ENCODE measurements at regions not wholly inside any gene's neighbourhood (a gene's known extent, or its start where the extent isn't known, plus 50 kb on each side); places are given as distances from the start of the nearest gene placed in this dataset.
"Not testable (repeated sequence)": the region's sequence is repeated elsewhere in the genome, so short reads cannot be mapped to it uniquely, and the experiment has no call there.

GRCh38 chr5:13188371-13188770 is 756.1 kb downstream of the DNAH5 start:
- H3K9me3 Mint-ChIP-seq (ENCODE audit: insufficient read depth): peaks cover 28% of the 10 kb centered on the region
- POLR2A ChIA-PET: no interaction called here

GRCh38 chr5:13187186-13187585 is 757.3 kb downstream of the DNAH5 start:
- ChIA-PET CTCF (no interaction called here), POLR2A (no interaction called here)
- DNase-seq: no peak
- ATAC-seq: no peak
- H3K9me3 Mint-ChIP-seq (ENCODE audit: insufficient read depth): peaks cover 28% of the 10 kb centered on the region
- H3K27me3 Mint-ChIP-seq (ENCODE audit: low read depth): no peaks in the 10 kb centered on the region
- no peaks in the 10 kb centered on the region for H3K36me3 Mint-ChIP-seq (ENCODE audit: low read depth)
- no peaks in the 10 kb centered on the region for H3K4me1 Mint-ChIP-seq (ENCODE audit: low read depth)
- H3K4me3 Mint-ChIP-seq: no peak overlapping the region
- no peak overlapping the region for H3K27ac Mint-ChIP-seq

More at GRCh38 chr5:13188371-13188770, 756.1 kb downstream of the DNAH5 start:
- ATAC-seq: no peak
- no peak overlapping the region for H3K27ac Mint-ChIP-seq
- CTCF ChIA-PET: no interaction called here
- no peak overlapping the region for H3K4me3 Mint-ChIP-seq
- no peak for DNase-seq
- no peaks in the 10 kb centered on the region for H3K4me1 Mint-ChIP-seq (ENCODE audit: low read depth)
- no peaks in the 10 kb centered on the region for H3K27me3 Mint-ChIP-seq (ENCODE audit: low read depth)
- H3K36me3 Mint-ChIP-seq (ENCODE audit: low read depth): no peaks in the 10 kb centered on the region

- DNase-seq (no peak), ATAC-seq (no peak)
- H3K36me3 Mint-ChIP-seq (ENCODE audit: low read depth): no peaks in the 10 kb centered on the region
- H3K27ac Mint-ChIP-seq: no peak overlapping the region
- peaks cover 25% of the 10 kb centered on the region for H3K9me3 Mint-ChIP-seq (ENCODE audit: insufficient read depth)
- POLR2A ChIA-PET: no interaction called here
- CTCF ChIA-PET: no interaction called here
- no peak overlapping the region for H3K4me3 Mint-ChIP-seq
- no peaks in the 10 kb centered on the region for H3K4me1 Mint-ChIP-seq (ENCODE audit: low read depth)
- H3K27me3 Mint-ChIP-seq (ENCODE audit: low read depth): no peaks in the 10 kb centered on the region
Observed at GRCh38 chr5:13186177-13186576, 758.3 kb downstream of the DNAH5 start.

DNA sequence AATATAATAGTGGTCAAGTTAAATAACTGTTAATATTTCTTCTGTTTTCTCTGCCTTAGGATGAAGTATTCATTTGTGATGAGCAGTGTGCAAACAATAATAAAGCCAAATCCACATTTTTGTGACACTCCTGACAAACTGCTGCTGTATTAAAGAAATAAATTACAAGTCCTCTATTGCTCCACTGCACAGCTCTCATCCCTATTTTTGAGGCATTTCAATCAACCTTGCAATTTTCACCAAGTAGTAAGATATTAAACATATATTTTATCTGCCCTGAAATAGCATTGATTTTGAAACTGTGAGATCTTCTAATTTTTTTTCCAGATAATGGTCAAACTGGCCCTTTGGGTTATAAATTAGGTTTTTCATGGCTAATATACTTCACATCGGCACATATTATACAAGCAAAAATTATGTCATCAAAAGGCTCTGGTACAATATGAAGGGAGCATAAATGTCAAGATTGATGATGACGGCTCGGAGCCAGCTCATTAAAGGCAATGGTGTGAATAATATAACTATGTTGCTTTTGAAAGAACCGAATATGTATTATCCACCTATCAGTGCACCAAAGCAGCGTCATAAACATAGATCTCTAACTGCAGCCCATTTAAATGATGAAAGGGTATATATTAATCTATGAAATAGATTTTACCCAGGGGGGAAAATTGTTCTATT is 764.9 kb downstream of the DNAH5 start:
- no peak overlapping the region for H3K27ac Mint-ChIP-seq
- CTCF ChIA-PET: no interaction called here
- POLR2A ChIA-PET: no interaction called here
- H3K4me3 Mint-ChIP-seq: no peak overlapping the region
- no peaks in the 10 kb centered on the region for H3K36me3 Mint-ChIP-seq (ENCODE audit: low read depth)
- peaks cover 16% of the 10 kb centered on the region for H3K9me3 Mint-ChIP-seq (ENCODE audit: insufficient read depth)
- no peaks in the 10 kb centered on the region for H3K4me1 Mint-ChIP-seq (ENCODE audit: low read depth)
- ATAC-seq (no peak), DNase-seq (no peak)
- H3K27me3 Mint-ChIP-seq (ENCODE audit: low read depth): no peaks in the 10 kb centered on the region

GRCh38 chr5:13143630-13144029 is 800.9 kb downstream of the DNAH5 start:
- no peak overlapping the region for H3K27ac Mint-ChIP-seq
- no peaks in the 10 kb centered on the region for H3K4me1 Mint-ChIP-seq (ENCODE audit: low read depth)
- no peak overlapping the region for H3K4me3 Mint-ChIP-seq
- H3K9me3 Mint-ChIP-seq (ENCODE audit: insufficient read depth): peaks cover 13% of the 10 kb centered on the region
- DNase-seq (no peak), ATAC-seq (no peak)
- ChIA-PET POLR2A (no interaction called here), CTCF (no interaction called here)
- H3K36me3 Mint-ChIP-seq (ENCODE audit: low read depth): no peaks in the 10 kb centered on the region
- no peaks in the 10 kb centered on the region for H3K27me3 Mint-ChIP-seq (ENCODE audit: low read depth)

DNA sequence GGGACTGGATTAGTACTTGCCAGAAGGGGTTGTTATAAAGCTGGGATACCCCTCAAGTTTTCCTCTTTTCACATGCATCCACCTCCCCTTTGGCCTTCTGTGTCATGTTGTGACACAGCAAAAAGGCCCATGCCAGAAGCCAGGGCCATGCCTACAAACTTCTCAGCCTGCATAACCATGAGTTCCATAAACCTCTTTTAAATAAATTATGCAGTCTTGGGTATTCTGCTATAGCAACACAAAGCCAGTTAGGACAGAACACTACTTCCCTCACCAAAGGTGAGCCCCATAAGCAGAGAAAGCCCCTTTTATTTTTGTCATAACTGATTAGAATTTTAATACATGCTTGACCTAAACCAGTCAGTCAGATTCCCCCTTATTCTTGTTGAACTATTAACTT is 801.3 kb downstream of the DNAH5 start:
- H3K4me1 Mint-ChIP-seq (ENCODE audit: low read depth): no peaks in the 10 kb centered on the region
- ATAC-seq: no peak
- ChIA-PET CTCF (no interaction called here), POLR2A (no interaction called here)
- H3K9me3 Mint-ChIP-seq (ENCODE audit: insufficient read depth): peaks cover 13% of the 10 kb centered on the region
- no peaks in the 10 kb centered on the region for H3K36me3 Mint-ChIP-seq (ENCODE audit: low read depth)
- no peak overlapping the region for H3K4me3 Mint-ChIP-seq
- H3K27me3 Mint-ChIP-seq (ENCODE audit: low read depth): no peaks in the 10 kb centered on the region
- H3K27ac Mint-ChIP-seq: no peak overlapping the region
- DNase-seq: no peak

DNA sequence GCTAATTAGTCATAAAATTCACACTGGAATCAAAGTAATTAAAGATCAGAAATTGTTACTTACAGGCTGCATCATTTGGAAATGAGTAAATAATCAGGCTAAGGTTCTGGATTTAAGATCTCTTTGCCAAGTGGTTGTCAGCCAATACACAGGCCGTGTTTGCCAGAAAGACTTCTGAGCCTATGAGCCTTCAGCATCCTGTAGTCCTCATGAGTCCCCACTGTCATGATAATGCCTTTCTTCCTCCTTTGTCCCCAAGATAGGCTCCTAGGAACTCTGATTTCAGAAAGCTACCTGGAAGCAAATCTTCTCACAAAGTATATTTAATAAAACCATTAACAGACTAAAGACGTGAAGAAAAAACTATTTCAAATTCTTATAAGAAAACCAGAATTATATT is 810.5 kb downstream of the DNAH5 start:
- H3K4me3 Mint-ChIP-seq: no peak overlapping the region

GRCh38 chr5:13115476-13115875 is 829.0 kb downstream of the DNAH5 start:
- ChIA-PET POLR2A (no interaction called here), CTCF (no interaction called here)
- Mint-ChIP-seq H3K36me3 (ENCODE audit: low read depth) (no peaks in the 10 kb centered on the region), H3K27me3 (ENCODE audit: low read depth) (no peaks in the 10 kb centered on the region), H3K4me1 (ENCODE audit: low read depth) (no peaks in the 10 kb centered on the region), H3K9me3 (ENCODE audit: insufficient read depth) (no peaks in the 10 kb centered on the region), H3K4me3 (no peak overlapping the region), H3K27ac (no peak overlapping the region)
- no peak for DNase-seq
- ATAC-seq: no peak

More for the DNA sequence above, 810.5 kb downstream of the DNAH5 start:
- Mint-ChIP-seq H3K27ac (no peak overlapping the region), H3K9me3 (ENCODE audit: insufficient read depth) (peaks cover 29% of the 10 kb centered on the region), H3K36me3 (ENCODE audit: low read depth) (no peaks in the 10 kb centered on the region), H3K4me1 (ENCODE audit: low read depth) (no peaks in the 10 kb centered on the region), H3K27me3 (ENCODE audit: low read depth) (no peaks in the 10 kb centered on the region)
- CTCF ChIA-PET: no interaction called here
- ATAC-seq (no peak), DNase-seq (no peak)
- POLR2A ChIA-PET: no interaction called here

GRCh38 chr5:13108265-13108664 is 836.2 kb downstream of the DNAH5 start:
- CTCF ChIA-PET: no interaction called here
- no peaks in the 10 kb centered on the region for H3K36me3 Mint-ChIP-seq (ENCODE audit: low read depth)
- peaks cover 3% of the 10 kb centered on the region for H3K9me3 Mint-ChIP-seq (ENCODE audit: insufficient read depth)
- no peaks in the 10 kb centered on the region for H3K27me3 Mint-ChIP-seq (ENCODE audit: low read depth)
- DNase-seq (no peak), ATAC-seq (no peak)
- no peak overlapping the region for H3K4me3 Mint-ChIP-seq
- POLR2A ChIA-PET: no interaction called here
- H3K4me1 Mint-ChIP-seq (ENCODE audit: low read depth): no peaks in the 10 kb centered on the region
- H3K27ac Mint-ChIP-seq: no peak overlapping the region

DNA sequence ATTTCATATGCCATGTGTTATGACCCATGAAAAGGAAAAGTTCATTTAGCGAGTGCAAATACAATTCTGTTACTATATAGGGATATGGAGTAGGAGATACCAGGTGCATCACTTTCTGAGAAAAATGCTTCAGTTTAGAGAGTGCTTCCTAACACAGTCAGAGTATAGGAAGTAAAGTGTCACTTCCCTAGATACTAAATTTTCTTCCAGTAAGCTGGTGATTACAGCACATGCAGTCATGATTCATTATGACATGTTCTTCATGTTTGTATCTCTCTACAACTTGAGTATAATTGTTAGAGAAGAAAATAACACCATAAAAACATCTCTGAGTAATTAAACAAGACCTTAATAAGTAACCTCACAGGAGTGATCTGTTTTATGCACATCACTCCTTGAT is 837.0 kb downstream of the DNAH5 start:
- no peak for DNase-seq
- H3K36me3 Mint-ChIP-seq (ENCODE audit: low read depth): no peaks in the 10 kb centered on the region
- ChIA-PET POLR2A (no interaction called here), CTCF (no interaction called here)
- ATAC-seq: no peak
- no peaks in the 10 kb centered on the region for H3K4me1 Mint-ChIP-seq (ENCODE audit: low read depth)
- no peaks in the 10 kb centered on the region for H3K27me3 Mint-ChIP-seq (ENCODE audit: low read depth)
- H3K4me3 Mint-ChIP-seq: no peak overlapping the region
- peaks cover 3% of the 10 kb centered on the region for H3K9me3 Mint-ChIP-seq (ENCODE audit: insufficient read depth)
- no peak overlapping the region for H3K27ac Mint-ChIP-seq

DNA sequence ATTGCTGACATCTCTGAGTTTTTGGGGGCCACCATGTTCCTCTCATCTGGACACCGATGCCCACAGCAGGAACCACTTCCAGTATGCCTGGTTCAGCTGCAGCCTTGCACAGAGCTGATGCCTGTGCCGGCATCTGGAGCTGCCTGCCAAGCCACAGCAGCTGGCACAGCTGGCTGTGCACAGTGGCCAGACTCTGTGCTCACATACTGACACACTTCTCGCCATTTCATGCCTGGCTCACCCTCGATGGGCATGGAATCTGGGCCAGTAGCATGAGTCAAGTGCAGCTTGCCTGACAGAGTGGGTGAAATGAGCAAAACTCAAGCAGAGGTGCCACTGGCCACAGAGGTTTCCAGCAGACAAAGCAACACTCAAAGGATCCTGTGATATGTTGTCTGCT is 863.4 kb downstream of the DNAH5 start:
- no peaks in the 10 kb centered on the region for H3K36me3 Mint-ChIP-seq (ENCODE audit: low read depth)
- H3K4me1 Mint-ChIP-seq (ENCODE audit: low read depth): no peaks in the 10 kb centered on the region
- H3K4me3 Mint-ChIP-seq: no peak overlapping the region
- H3K27ac Mint-ChIP-seq: no peak overlapping the region
- ChIA-PET CTCF (no interaction called here), POLR2A (no interaction called here)
- H3K27me3 Mint-ChIP-seq (ENCODE audit: low read depth): no peaks in the 10 kb centered on the region
- H3K9me3 Mint-ChIP-seq (ENCODE audit: insufficient read depth): peaks cover 27% of the 10 kb centered on the region
- DNase-seq (no peak), ATAC-seq (no peak)

DNA sequence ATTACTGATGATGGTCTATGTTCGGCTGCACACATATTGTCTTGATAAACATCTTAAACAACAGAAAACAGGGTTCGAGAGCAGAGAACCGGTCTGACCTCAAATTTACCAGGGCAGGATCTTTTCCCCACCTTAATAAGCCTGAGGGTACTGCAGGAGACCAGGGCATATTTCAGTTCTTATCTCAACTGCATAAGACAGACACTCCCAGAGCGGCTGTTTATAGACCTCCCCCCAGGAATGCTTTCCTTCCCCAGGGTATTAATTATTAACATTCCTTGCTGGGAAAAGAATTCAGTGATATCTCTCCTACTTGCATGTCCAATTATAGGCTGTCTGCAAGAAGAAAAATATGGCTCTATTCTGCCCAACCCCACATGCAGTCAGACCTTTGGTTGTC is 871.6 kb downstream of the DNAH5 start:
- H3K36me3 Mint-ChIP-seq (ENCODE audit: low read depth); CTCF ChIA-PET; DNase-seq; H3K4me1 Mint-ChIP-seq (ENCODE audit: low read depth); H3K27me3 Mint-ChIP-seq (ENCODE audit: low read depth); H3K4me3 Mint-ChIP-seq; ATAC-seq; POLR2A ChIA-PET; H3K27ac Mint-ChIP-seq: not testable (repeated sequence)
- peaks cover 17% of the 10 kb centered on the region for H3K9me3 Mint-ChIP-seq (ENCODE audit: insufficient read depth)

DNA sequence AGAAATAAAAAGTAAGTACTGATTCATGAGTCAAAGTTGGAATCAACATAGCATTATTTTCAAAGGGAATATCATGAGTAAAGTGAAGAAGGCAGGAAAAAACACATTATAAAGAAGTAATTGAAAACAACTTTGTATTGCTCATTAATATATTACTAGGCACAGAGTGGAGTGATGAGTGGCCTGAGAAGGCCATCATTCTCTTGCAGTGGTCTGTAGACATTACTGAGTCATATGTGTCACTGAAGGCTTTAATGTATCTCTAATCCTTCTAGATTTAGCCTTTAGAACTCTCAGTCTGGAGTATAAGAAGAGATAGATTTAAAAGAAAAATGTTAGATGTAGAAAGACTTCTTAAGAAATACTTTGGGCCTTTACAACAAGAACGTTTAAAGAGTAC is 881.4 kb downstream of the DNAH5 start:
- no peaks in the 10 kb centered on the region for H3K4me1 Mint-ChIP-seq (ENCODE audit: low read depth)
- H3K4me3 Mint-ChIP-seq: no peak overlapping the region
- H3K27me3 Mint-ChIP-seq (ENCODE audit: low read depth): no peaks in the 10 kb centered on the region
- ATAC-seq: no peak
- H3K27ac Mint-ChIP-seq: no peak overlapping the region
- peaks cover 31% of the 10 kb centered on the region for H3K9me3 Mint-ChIP-seq (ENCODE audit: insufficient read depth)
- CTCF ChIA-PET: no interaction called here
- POLR2A ChIA-PET: no interaction called here
- H3K36me3 Mint-ChIP-seq (ENCODE audit: low read depth): no peaks in the 10 kb centered on the region
- no peak for DNase-seq
